ENCODE measurements at regions not wholly inside any gene's neighbourhood (a gene's known extent, or its start where the extent isn't known, plus 50 kb on each side); places are given as distances from the start of the nearest gene placed in this dataset.

DNA sequence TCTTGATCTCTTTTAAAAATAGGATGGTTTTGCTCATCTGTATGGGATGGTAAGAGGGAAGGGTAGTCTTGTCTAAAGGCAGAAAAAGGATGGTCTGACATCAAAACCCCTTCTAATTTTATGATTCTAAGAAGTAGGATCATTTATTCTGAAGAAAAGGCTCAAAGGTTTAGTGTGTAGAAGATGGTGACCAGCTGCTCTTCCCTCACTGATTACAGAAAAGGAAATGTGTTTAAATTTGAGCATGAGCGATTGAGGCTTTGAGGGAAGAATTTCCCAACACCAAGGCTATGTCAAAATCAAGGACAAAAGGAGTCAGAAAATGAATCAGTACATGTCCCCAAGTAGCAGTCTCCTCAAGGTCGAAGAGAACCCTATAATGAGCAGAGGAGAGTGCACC, 909.8 kb downstream of the EFNB2 start:
- TF ChIP-seq, protein P1, sequence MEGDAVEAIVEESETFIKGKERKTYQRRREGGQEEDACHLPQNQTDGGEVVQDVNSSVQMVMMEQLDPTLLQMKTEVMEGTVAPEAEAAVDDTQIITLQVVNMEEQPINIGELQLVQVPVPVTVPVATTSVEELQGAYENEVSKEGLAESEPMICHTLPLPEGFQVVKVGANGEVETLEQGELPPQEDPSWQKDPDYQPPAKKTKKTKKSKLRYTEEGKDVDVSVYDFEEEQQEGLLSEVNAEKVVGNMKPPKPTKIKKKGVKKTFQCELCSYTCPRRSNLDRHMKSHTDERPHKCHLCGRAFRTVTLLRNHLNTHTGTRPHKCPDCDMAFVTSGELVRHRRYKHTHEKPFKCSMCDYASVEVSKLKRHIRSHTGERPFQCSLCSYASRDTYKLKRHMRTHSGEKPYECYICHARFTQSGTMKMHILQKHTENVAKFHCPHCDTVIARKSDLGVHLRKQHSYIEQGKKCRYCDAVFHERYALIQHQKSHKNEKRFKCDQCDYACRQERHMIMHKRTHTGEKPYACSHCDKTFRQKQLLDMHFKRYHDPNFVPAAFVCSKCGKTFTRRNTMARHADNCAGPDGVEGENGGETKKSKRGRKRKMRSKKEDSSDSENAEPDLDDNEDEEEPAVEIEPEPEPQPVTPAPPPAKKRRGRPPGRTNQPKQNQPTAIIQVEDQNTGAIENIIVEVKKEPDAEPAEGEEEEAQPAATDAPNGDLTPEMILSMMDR (IDR thresholded peaks at IDR 0.05) = no peak
- no peaks in the 10 kb centered on the region for H3K27me3 Mint-ChIP-seq (ENCODE audit: insufficient read depth)
- peaks cover 13% of the 10 kb centered on the region; the same call in 1 of the 2 replicates for H3K4me1 Mint-ChIP-seq (ENCODE audit: low read depth)
- H3K4me3 Mint-ChIP-seq = no peak overlapping the region; the same call in 1 of the 2 replicates
- no peak overlapping the region for H3K27ac Mint-ChIP-seq
- peaks cover 5% of the 10 kb centered on the region; the same call in 1 of the 2 replicates for H3K9me3 Mint-ChIP-seq
- H3K36me3 Mint-ChIP-seq (ENCODE audit: low read depth) = no peaks in the 10 kb centered on the region
- no peak for DNase-seq

DNA sequence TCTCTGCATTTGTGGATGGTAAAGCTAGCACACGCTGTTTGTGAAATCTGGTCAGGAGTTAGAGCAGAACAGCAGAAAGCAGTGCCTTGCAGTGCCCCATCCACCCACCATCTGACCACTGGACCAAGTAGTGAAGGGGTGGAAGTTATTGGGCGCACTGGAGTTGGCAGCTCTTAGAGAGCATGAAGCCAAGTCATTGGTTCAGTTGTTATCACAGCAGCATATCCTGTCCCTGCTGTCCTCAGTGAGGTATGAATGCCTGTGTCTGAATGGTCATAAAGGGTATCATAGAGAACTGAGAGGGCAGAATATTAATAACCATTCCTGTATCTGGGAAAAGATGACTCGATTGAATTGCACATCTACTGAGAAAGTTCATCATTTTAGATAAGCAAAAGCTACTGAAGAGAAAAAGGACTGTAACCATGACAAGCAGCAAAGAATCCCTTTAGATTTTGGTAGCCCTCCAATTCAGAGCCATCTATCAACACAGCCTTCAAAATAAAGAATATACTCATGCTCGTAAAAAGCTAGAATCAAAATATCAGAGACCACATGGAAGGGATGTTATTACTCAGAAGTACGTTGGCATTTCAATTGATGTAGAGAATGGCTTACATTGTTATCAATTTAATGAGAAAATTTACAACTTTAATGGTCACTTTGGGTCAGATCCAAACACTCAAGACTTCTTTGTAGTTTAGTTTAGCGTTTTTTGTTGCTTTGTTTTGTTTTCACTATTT, 919.0 kb downstream of the EFNB2 start:
- Mint-ChIP-seq H3K27me3 (ENCODE audit: insufficient read depth) (no peaks in the 10 kb centered on the region), H3K4me1 (ENCODE audit: low read depth) (peaks cover 22% of the 10 kb centered on the region; the same call in 1 of the 2 replicates), H3K27ac (no peak overlapping the region), H3K9me3 (no peaks in the 10 kb centered on the region), H3K4me3 (peak overlapping the region; percentile 5; the same call in 1 of the 2 replicates), H3K36me3 (ENCODE audit: low read depth) (0 out of 2 replicates have a peak, but pooled peaks cover 5% of the 10 kb centered on the region)
- DNase-seq = no peak
- TF ChIP-seq, protein P1 (IDR thresholded peaks at IDR 0.05) = no peak

DNA sequence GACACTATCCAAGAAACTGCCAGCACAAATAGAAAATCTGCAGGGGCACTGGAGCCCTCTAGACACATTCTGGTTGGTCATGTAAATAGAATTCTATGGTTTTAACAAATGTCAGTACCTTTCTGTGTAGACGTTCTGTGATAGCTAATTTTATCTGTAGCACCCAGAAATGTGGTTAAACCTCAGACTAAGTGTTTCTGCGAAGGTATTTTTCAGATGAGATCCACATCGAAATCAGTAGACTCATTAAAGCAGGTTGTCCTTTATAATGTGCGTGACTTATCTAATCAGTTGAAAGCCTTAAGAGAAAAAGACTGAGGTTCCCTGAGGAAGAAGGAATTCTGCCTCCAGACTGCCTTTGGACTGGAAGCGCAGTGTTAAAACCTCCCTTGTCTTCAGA, 922.9 kb downstream of the EFNB2 start:
- TF ChIP-seq, protein P1 (IDR thresholded peaks at IDR 0.05) = no peak
- Mint-ChIP-seq H3K4me3 (no peak overlapping the region; the same call in 1 of the 2 replicates), H3K27ac (no peak overlapping the region), H3K36me3 (ENCODE audit: low read depth) (no peaks in the 10 kb centered on the region), H3K9me3 (no peaks in the 10 kb centered on the region), H3K27me3 (ENCODE audit: insufficient read depth) (no peaks in the 10 kb centered on the region), H3K4me1 (ENCODE audit: low read depth) (peaks cover 33% of the 10 kb centered on the region; the same call in 1 of the 2 replicates)
- DNase-seq = no peak

DNA sequence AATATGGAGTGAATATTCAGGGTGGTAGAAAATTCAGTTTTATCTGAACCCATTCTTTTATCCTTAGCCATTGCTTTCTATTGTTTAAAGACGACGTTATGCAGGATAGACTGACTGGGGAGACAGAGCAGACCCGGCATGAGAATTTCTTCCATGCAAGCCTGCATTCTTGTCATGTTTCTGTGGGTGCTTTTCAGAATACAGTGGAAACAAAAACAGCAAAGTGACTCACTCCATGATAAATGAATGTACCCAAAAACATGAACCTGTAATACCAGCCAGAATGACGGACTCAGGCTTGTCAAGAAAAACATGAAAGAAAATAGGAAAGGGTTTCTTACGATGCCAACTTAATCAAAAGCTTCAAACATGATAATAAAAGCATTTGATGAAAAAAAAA, 924.0 kb downstream of the EFNB2 start:
- DNase-seq = no peak
- TF ChIP-seq, protein P1 (IDR thresholded peaks at IDR 0.05) = no peak
- H3K27me3 Mint-ChIP-seq (ENCODE audit: insufficient read depth) = no peaks in the 10 kb centered on the region; the same call in 1 of the 2 replicates
- no peak overlapping the region for H3K27ac Mint-ChIP-seq
- H3K36me3 Mint-ChIP-seq (ENCODE audit: low read depth) = no peaks in the 10 kb centered on the region
- peak overlapping the region; percentile 46; the same call in 1 of the 2 replicates for H3K4me3 Mint-ChIP-seq
- peaks cover 28% of the 10 kb centered on the region; the same call in 1 of the 2 replicates for H3K4me1 Mint-ChIP-seq (ENCODE audit: low read depth)
- no peaks in the 10 kb centered on the region for H3K9me3 Mint-ChIP-seq

DNA sequence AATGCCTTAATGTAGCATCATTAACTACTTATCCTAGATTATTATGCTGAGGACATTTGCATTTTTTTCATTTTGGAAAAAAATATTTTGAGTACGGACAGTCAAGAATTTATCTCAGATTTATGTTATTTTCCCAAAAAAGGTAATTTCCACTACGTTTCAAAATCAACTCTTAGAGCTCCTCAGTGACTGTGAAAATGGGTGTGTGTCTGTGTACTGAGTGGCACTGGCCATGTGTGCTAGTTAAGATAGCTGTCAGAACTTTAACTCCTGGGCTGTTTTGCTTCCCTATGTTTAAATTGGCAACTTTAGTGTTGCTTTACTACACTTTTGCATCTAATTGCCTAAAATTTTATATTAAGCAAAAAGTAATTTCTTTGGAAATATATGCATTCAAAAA, 927.4 kb downstream of the EFNB2 start:
- TF ChIP-seq, protein P1 (IDR thresholded peaks at IDR 0.05) = no peak
- Mint-ChIP-seq H3K27me3 (ENCODE audit: insufficient read depth) (no peaks in the 10 kb centered on the region; the same call in 1 of the 2 replicates), H3K4me1 (ENCODE audit: low read depth) (peaks cover 26% of the 10 kb centered on the region; the same call in 1 of the 2 replicates), H3K4me3 (no peak overlapping the region), H3K9me3 (no peaks in the 10 kb centered on the region; the same call in 1 of the 2 replicates), H3K36me3 (ENCODE audit: low read depth) (no peaks in the 10 kb centered on the region), H3K27ac (no peak overlapping the region)
- no peak for DNase-seq
